ENCODE measurements at regions not wholly inside any gene's neighbourhood (a gene's known extent, or its start where the extent isn't known, plus 50 kb on each side); places are given as distances from the start of the nearest gene placed in this dataset.
A peak's percentile ranks its signal among the peaks of the same experiment; 100 is the strongest.

GRCh38 chr4:115259642-115260041 is 146.2 kb upstream of the NDST4 start:
- no peaks in the 10 kb centered on the region for H3K9me2 ChIP-seq (ENCODE audit: insufficient read depth)
- no peak overlapping the region for H3K27ac ChIP-seq
- H3K79me2 ChIP-seq (ENCODE audit: insufficient read depth): no peaks in the 10 kb centered on the region
- no peaks in the 10 kb centered on the region for H3F3A ChIP-seq (ENCODE audit: insufficient read depth)
- H3K9ac ChIP-seq: no peak overlapping the region
- H3K36me3 ChIP-seq (ENCODE audit: low read depth): no peaks in the 10 kb centered on the region
- no peaks in the 10 kb centered on the region for H4K20me1 ChIP-seq (ENCODE audit: insufficient read depth)
- H3K4me1 ChIP-seq (ENCODE audit: insufficient read depth): no peaks in the 10 kb centered on the region
- in situ Hi-C loops (cut with MboI): no loop called here
- 50 to 54% methylated on average over 2 of the region's 2 CpGs for WGBS, 2 experiments (ENCODE audit: low coverage in 1 of 2, low lambda C conversion rate in 2 of 2, missing lambda C conversion rate in 2 of 2)
- no peak overlapping the region for H2AFZ ChIP-seq
- no peaks in the 10 kb centered on the region for H3K27me3 ChIP-seq (replicated peaks; ENCODE audit: insufficient read depth)
- H3K9me3 ChIP-seq (ENCODE audit: low read depth): no peaks in the 10 kb centered on the region
- no peak for DNase-seq
- TF ChIP-seq EZH2phosphoT487 (IDR thresholded peaks at IDR 0.05; ENCODE audit: insufficient read depth, low read depth) (no peak), EZH2 (IDR thresholded peaks at IDR 0.05; ENCODE audit: insufficient read depth, poor library complexity, severe bottlenecking) (no peak)
- no peak overlapping the region for H3K4me3 ChIP-seq
- H3K4me2 ChIP-seq (ENCODE audit: unreplicated experiment): no peak overlapping the region

GRCh38 chr4:115249808-115250207 is 136.4 kb upstream of the NDST4 start:
- in situ Hi-C loops (cut with MboI): no loop called here
- WGBS, 2 experiments (ENCODE audit: low coverage in 1 of 2, low lambda C conversion rate in 2 of 2, missing lambda C conversion rate in 2 of 2): 74 to 78% methylated on average over 3 of the region's 3 CpGs

GRCh38 chr4:115234405-115235093 is 121.1 kb upstream of the NDST4 start:
- Histone ChIP-seq H3K9me2 (ENCODE audit: insufficient read depth) (no peaks in the 10 kb centered on the region), H3K4me1 (ENCODE audit: insufficient read depth) (peaks cover 15% of the 10 kb centered on the region; the same call in 1 of the 2 replicates), H3K4me2 (ENCODE audit: unreplicated experiment) (no peak overlapping the region), H3K4me3 (no peak overlapping the region), H3F3A (ENCODE audit: insufficient read depth) (no peaks in the 10 kb centered on the region), H3K9ac (no peak overlapping the region), H3K36me3 (ENCODE audit: low read depth) (no peaks in the 10 kb centered on the region), H2AFZ (peak overlapping the region; percentile 63), H3K27ac (no peak overlapping the region), H3K9me3 (ENCODE audit: low read depth) (no peaks in the 10 kb centered on the region), H3K79me2 (ENCODE audit: insufficient read depth) (no peaks in the 10 kb centered on the region), H3K27me3 (replicated peaks; ENCODE audit: insufficient read depth) (no peaks in the 10 kb centered on the region), H4K20me1 (ENCODE audit: insufficient read depth) (no peaks in the 10 kb centered on the region)
- 29 to 34% methylated on average over 3 of the region's 3 CpGs for WGBS, 2 experiments (ENCODE audit: low coverage in 1 of 2, low lambda C conversion rate in 2 of 2, missing lambda C conversion rate in 2 of 2)
- peak; percentile 22 for DNase-seq
- TF ChIP-seq EZH2phosphoT487 (IDR thresholded peaks at IDR 0.05; ENCODE audit: insufficient read depth, low read depth) (no peak), EZH2 (IDR thresholded peaks at IDR 0.05; ENCODE audit: insufficient read depth, poor library complexity, severe bottlenecking) (no peak)
- in situ Hi-C loops (cut with MboI): no loop called here

More at GRCh38 chr4:115249808-115250207, 136.4 kb upstream of the NDST4 start:
- Histone ChIP-seq H3K4me2 (ENCODE audit: unreplicated experiment) (no peak overlapping the region), H3K79me2 (ENCODE audit: insufficient read depth) (no peaks in the 10 kb centered on the region), H3K4me3 (no peak overlapping the region), H3F3A (ENCODE audit: insufficient read depth) (no peaks in the 10 kb centered on the region), H4K20me1 (ENCODE audit: insufficient read depth) (no peaks in the 10 kb centered on the region), H3K36me3 (ENCODE audit: low read depth) (no peaks in the 10 kb centered on the region), H3K4me1 (ENCODE audit: insufficient read depth) (no peaks in the 10 kb centered on the region), H3K9ac (no peak overlapping the region), H3K9me2 (ENCODE audit: insufficient read depth) (no peaks in the 10 kb centered on the region), H3K27me3 (replicated peaks; ENCODE audit: insufficient read depth) (no peaks in the 10 kb centered on the region), H2AFZ (no peak overlapping the region), H3K27ac (no peak overlapping the region), H3K9me3 (ENCODE audit: low read depth) (no peaks in the 10 kb centered on the region)
- TF ChIP-seq EZH2 (IDR thresholded peaks at IDR 0.05; ENCODE audit: insufficient read depth, poor library complexity, severe bottlenecking) (no peak), EZH2phosphoT487 (IDR thresholded peaks at IDR 0.05; ENCODE audit: insufficient read depth, low read depth) (no peak)
- DNase-seq: no peak

GRCh38 chr4:115233600-115233999 is 120.2 kb upstream of the NDST4 start:
- H3K27ac ChIP-seq: no peak overlapping the region
- no peak overlapping the region for H2AFZ ChIP-seq
- no peaks in the 10 kb centered on the region for H3K9me2 ChIP-seq (ENCODE audit: insufficient read depth)
- H3K9ac ChIP-seq: no peak overlapping the region
- DNase-seq: no peak
- in situ Hi-C loops (cut with MboI): no loop called here
- H3K4me3 ChIP-seq: no peak overlapping the region
- no peaks in the 10 kb centered on the region for H3F3A ChIP-seq (ENCODE audit: insufficient read depth)
- H3K36me3 ChIP-seq (ENCODE audit: low read depth): no peaks in the 10 kb centered on the region
- no peaks in the 10 kb centered on the region for H3K9me3 ChIP-seq (ENCODE audit: low read depth)
- H3K79me2 ChIP-seq (ENCODE audit: insufficient read depth): no peaks in the 10 kb centered on the region
- no peaks in the 10 kb centered on the region for H3K27me3 ChIP-seq (replicated peaks; ENCODE audit: insufficient read depth)
- H4K20me1 ChIP-seq (ENCODE audit: insufficient read depth): no peaks in the 10 kb centered on the region
- H3K4me1 ChIP-seq (ENCODE audit: insufficient read depth): peaks cover 10% of the 10 kb centered on the region; the same call in 1 of the 2 replicates
- H3K4me2 ChIP-seq (ENCODE audit: unreplicated experiment): no peak overlapping the region
- no peak for TF ChIP-seq EZH2 (IDR thresholded peaks at IDR 0.05; ENCODE audit: insufficient read depth, poor library complexity, severe bottlenecking)
- TF ChIP-seq EZH2phosphoT487 (IDR thresholded peaks at IDR 0.05; ENCODE audit: insufficient read depth, low read depth): no peak
- 93 to 94% methylated on average over 2 of the region's 2 CpGs for WGBS, 2 experiments (ENCODE audit: low coverage in 1 of 2, low lambda C conversion rate in 2 of 2, missing lambda C conversion rate in 2 of 2)

Data from GM23248 (cell line).